Putamen (tissue), 1 donor: ENCODE measurements at regions not wholly inside any gene's neighbourhood (a gene's known extent, or its start where the extent isn't known, plus 50 kb on each side); places are given as distances from the start of the nearest gene placed in this dataset.
"Not testable (repeated sequence)": the region's sequence is repeated elsewhere in the genome, so short reads cannot be mapped to it uniquely, and the experiment has no call there.

Experiments used
- DNase-seq: peaks from one replicate; pipeline ENCODE4 v3.0.0-alpha.2; 2016; ENCODE audit warnings: low spot score

- DNase-seq = not testable (repeated sequence)
Observed at GRCh38 chr9:39018107-39018506, 269.9 kb downstream of the CNTNAP3 start.

- DNase-seq = not testable (repeated sequence)
Observed at GRCh38 chr9:39015178-39015577, 272.8 kb downstream of the CNTNAP3 start.

DNA sequence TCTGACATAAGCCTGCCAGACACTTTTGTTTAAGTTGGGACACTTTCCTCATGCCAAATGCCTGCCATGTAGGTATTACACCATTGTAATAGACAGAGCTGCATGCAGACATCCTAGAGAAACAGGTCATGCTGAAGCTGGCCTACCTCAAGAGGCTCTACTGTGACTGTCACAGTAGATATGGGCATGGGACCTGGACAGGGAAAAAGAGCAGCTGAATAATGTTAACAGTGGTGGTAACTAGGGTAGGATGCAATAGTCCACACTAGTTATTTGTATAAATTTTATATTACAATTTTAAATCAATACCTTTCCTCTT lies 273.2 kb downstream of the CNTNAP3 start:
- DNase-seq = not testable (repeated sequence)

DNA sequence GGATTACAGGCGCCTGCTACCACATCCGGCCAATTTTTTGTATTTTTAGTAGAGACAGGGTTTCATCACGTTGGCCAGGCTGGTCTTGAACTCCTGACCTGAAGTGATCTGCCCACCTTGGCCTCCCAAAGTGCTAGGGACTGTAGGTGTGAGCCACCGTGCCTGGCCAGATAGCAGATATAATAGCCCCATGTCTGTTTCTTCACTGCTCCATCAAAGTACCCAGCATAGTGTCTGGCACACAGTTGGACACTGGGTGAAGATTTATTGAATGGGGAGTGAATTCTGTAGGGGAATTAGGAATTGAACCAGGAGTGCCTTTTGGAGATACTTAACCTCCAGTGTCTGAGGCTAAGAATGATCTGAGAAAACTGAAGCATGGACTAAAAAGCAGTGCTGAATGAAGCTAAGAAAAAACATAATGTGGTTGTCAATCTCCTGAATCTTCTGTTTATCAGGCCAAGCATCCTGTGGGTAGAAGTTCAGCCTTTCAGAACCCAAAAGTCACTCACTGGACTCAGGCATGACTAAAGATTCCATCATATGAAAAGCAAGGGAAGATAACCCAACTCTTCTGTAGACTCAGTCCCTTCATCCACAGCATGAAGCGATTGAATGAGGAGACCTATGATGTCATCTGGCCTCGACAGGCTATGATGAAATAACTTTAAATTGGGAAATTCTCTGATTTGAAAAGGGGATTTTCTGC lies 273.7 kb downstream of the CNTNAP3 start:
- not testable (repeated sequence) for DNase-seq

DNA sequence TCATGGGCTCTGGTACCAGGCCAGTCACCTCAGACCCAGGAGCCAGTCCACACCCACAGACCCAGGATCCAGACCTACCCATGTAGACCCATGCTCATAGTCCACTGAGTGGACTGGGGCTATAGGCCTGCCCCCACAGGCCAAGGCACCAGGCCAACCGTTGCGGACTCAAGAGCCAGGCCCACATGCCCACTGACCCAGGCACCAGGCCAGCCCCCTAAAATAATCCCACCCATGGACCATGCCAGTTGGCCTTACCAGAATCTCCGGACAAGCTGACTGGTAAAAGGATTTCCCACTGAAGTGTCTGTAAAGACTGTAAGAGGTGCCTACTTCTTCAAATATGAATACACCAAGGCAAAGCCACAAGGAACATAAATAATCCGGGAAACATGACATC lies 278.2 kb downstream of the CNTNAP3 start:
- DNase-seq = not testable (repeated sequence)

- DNase-seq = not testable (repeated sequence)
Observed at GRCh38 chr9:39009343-39009742, 278.6 kb downstream of the CNTNAP3 start.

- DNase-seq = not testable (repeated sequence)
Observed at GRCh38 chr9:39008907-39009306, 279.1 kb downstream of the CNTNAP3 start.

GRCh38 chr9:39005736-39006135 lies 282.2 kb downstream of the CNTNAP3 start:
- not testable (repeated sequence) for DNase-seq

GRCh38 chr9:39001085-39001593 lies 281.2 kb upstream of the FAM240B start:
- not testable (repeated sequence) for DNase-seq

- not testable (repeated sequence) for DNase-seq
Observed at GRCh38 chr9:38999277-38999676, 279.3 kb upstream of the FAM240B start.

- not testable (repeated sequence) for DNase-seq
Observed at GRCh38 chr9:38993690-38994089, 273.8 kb upstream of the FAM240B start.

DNA sequence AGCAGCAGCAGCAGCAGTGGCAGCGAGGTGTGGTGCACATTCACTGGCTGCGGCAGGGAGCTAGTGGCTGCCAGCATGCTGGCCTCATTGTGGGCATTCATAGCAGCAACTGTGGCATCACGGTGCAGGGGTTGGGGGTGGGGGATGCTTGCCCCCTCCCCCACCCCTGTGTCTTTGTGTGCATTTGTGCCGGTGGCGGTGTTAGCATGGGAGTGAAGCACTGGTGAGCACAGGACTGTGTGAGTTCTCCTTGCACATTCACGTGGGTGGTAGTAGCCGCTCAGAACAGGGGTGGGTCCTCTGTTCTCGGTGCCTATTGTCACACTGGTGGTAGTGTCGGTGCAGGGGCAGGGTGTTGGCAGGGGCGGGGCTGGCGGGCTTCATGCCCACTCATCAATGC lies 273.2 kb upstream of the FAM240B start:
- DNase-seq = not testable (repeated sequence)

DNA sequence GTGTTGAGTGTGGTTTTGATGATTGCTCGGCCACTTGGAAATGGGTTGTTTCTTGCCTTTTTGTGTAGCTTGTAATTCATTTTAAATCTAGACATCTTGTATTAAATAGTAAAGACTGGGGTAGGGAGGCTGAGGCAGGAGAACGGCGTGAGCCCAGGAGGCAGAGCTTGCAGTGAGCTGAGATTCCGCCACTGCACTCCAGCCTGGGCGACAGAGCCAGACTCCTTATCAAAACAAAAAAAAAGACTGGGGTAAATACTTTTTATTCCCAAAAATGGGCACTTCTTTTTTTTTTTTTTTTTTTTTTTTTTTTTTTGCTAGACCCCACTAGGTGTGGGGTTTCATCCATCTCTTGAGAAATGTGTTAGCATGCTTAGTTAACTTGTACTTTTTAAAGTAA lies 258.8 kb upstream of the FAM240B start:
- DNase-seq = not testable (repeated sequence)

- DNase-seq = not testable (repeated sequence)
Observed at GRCh38 chr9:38969480-38969879, 249.5 kb upstream of the FAM240B start.

DNA sequence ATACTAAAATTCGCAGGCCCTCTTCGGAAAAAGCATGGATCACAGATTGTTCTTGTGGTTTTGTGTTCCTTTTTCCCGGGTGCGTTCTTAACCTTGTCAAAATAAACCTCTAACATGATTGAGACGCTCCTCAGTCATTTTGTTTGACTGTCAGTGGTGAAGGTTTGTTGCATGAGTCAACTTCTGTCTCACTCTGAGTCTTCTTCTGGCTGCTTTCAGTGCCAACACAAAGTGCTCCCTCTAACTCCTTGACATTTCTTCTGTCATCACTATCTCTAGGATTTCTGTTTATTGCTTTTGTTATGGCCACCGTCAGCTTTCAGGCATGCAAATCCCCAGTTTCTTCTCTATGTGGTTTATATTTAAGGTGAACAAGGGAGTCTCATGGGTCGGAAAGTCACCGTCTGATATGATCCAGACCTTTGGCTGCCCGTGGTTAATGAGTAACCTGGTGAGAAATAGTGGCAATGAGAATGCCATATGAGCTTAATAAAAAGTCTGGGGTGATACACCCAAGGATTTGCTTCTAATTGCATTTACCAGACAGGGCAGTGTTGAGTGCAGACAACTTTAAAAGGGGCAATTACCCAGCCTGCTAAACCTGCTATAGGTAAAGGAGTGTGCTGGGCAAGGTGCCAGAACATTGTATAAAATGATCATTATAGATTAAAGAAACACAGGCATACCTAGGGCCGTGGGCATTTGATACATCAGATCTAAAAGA lies 248.9 kb upstream of the FAM240B start:
- not testable (repeated sequence) for DNase-seq

DNA sequence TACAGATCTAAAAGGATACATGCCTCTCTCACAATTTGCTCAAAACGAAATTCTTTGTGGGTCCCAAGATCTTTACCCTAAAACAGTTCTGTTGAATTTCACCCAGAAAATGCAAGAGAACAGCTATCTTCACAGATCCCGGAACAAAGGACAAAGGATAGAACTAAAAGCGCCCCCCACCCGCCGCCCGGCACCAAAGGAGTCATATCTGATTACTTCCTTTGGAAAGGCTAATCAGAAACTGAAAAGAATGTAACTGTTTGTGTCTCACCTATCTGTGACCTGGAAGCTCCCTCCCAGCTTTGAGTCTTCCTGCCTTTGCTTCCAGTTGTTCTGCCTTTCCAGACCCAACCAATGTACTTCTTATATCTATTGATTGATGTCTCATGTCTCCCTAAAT lies 247.9 kb upstream of the FAM240B start:
- not testable (repeated sequence) for DNase-seq

DNA sequence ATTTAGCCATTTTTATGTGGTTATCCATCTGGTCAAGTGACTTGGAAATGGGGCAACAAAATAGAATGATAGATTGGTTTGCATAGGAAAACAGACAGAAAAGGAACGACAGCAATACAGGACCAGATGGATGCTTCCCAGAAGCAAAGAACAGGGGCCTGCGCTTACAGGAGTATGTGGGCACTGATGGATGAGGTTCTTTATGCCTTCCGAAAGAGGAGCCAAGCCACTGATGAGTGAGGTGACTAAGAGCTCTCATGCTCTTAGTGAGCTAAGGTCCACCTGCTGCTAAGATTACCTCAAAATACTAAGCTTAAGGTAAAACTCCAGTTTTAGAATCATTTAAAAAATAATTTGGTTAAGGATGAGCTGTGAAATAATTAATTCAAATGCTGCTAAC lies 247.4 kb upstream of the FAM240B start:
- DNase-seq = not testable (repeated sequence)

GRCh38 chr9:38959812-38960211 lies 239.9 kb upstream of the FAM240B start:
- DNase-seq = not testable (repeated sequence)

DNA sequence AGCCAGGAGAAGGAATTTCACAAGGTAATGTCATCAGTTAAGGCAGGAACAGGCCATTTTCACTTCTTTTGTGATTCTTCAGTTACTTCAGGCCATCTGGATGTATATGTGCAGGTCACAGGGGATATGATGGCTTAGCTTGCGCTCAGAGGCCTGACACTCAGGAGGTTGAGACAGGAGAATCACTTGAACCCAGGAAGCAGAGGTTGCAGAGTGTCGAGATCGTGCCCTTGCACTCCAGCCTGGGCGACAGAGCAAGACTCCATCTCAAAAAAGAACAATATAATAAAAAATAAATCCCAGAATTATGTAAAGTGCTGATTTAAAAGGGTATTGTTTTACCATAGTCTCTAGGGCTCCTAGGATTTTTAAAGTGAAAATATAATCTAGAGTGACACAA lies 235.9 kb upstream of the FAM240B start:
- DNase-seq = not testable (repeated sequence)

GRCh38 chr9:38952715-38953341 lies 232.9 kb upstream of the FAM240B start:
- DNase-seq = not testable (repeated sequence)

- not testable (repeated sequence) for DNase-seq
Observed at GRCh38 chr9:38945929-38946570, 226.1 kb upstream of the FAM240B start.

GRCh38 chr9:38944881-38945449 lies 225.0 kb upstream of the FAM240B start:
- DNase-seq = not testable (repeated sequence)
